ENCODE measurements at regions not wholly inside any gene's neighbourhood (a gene's known extent, or its start where the extent isn't known, plus 50 kb on each side); places are given as distances from the start of the nearest gene placed in this dataset.

GRCh38 chr15:29349196-29349595, 79.6 kb upstream of the NSMCE3 start:
- DNase-seq = no peak

- no peak for DNase-seq
These were observed 78.8 kb upstream of the NSMCE3 start for GRCh38 chr15:29348336-29348914.

GRCh38 chr15:29346998-29347397, 77.4 kb upstream of the NSMCE3 start:
- no peak for DNase-seq

GRCh38 chr15:29345549-29346525, 76.2 kb upstream of the NSMCE3 start:
- no peak for DNase-seq

GRCh38 chr15:29344474-29344873, 74.9 kb upstream of the NSMCE3 start:
- no peak for DNase-seq

- DNase-seq = no peak
These were observed 73.6 kb upstream of the NSMCE3 start for GRCh38 chr15:29343229-29343628.

GRCh38 chr15:29342201-29342600, 72.6 kb upstream of the NSMCE3 start:
- no peak for DNase-seq

- no peak for DNase-seq
These were observed 67.7 kb upstream of the NSMCE3 start for GRCh38 chr15:29337156-29337959.

GRCh38 chr15:29334544-29334943, 64.9 kb upstream of the NSMCE3 start:
- no peak for DNase-seq

- DNase-seq = no peak
These were observed 63.6 kb upstream of the NSMCE3 start for GRCh38 chr15:29333261-29333660.

GRCh38 chr15:29331669-29332068, 62.0 kb upstream of the NSMCE3 start:
- no peak for DNase-seq

- DNase-seq = no peak
These were observed 61.4 kb upstream of the NSMCE3 start for GRCh38 chr15:29331071-29331470.

GRCh38 chr15:29324746-29325145, 55.1 kb upstream of the NSMCE3 start:
- DNase-seq = no peak

GRCh38 chr15:29323557-29323956, 53.9 kb upstream of the NSMCE3 start:
- no peak for DNase-seq

- no peak for DNase-seq
These were observed 52.8 kb upstream of the NSMCE3 start for GRCh38 chr15:29322415-29322814.

- no peak for DNase-seq
These were observed 50.8 kb upstream of the NSMCE3 start for GRCh38 chr15:29320420-29320819.

GRCh38 chr15:29319823-29320222, 50.2 kb upstream of the NSMCE3 start:
- no peak for DNase-seq
